Body of pancreas (tissue), 4 donors: ENCODE measurements at regions not wholly inside any gene's neighbourhood (a gene's known extent, or its start where the extent isn't known, plus 50 kb on each side); places are given as distances from the start of the nearest gene placed in this dataset.

Experiments
- CTCF ChIP-seq, 7 experiments: fragments of 450-650 bp in 4 of 7; fragments of 200-600 bp in 3 of 7; sonication (generic) in 3 of 7; IDR thresholded peaks; one replicate each; pipeline ENCODE4 v1.5.1; 2016 to 2019; ENCODE audit warnings: antibody characterized with exemption in 7 of 7
- POLR2A ChIP-seq, 3 donors: fragments of 450-650 bp; IDR thresholded peaks; one replicate each; pipeline ENCODE4 v1.6.1; 2016; ENCODE audit warnings: antibody characterized with exemption in 3 of 3, mild to moderate bottlenecking in 2 of 3

- TF ChIP-seq CTCF (IDR thresholded peaks at IDR 0.05) (no peak), POLR2A (IDR thresholded peaks at IDR 0.05) (no peak)
These were observed 181.6 kb downstream of the KTN1 start for GRCh38 chr14:55761651-55762050.
